IPS-11a (cell line): ENCODE measurements at regions not wholly inside any gene's neighbourhood (a gene's known extent, or its start where the extent isn't known, plus 50 kb on each side); places are given as distances from the start of the nearest gene placed in this dataset.
"Not testable (repeated sequence)": the region's sequence is repeated elsewhere in the genome, so short reads cannot be mapped to it uniquely, and the experiment has no call there.

ENCODE experiments used
- H3K4me3 ChIP-seq: one replicate; pipeline ENCODE4 v1.5.1; 2013; ENCODE audit warnings: low read depth, low read length, control low read depth

DNA sequence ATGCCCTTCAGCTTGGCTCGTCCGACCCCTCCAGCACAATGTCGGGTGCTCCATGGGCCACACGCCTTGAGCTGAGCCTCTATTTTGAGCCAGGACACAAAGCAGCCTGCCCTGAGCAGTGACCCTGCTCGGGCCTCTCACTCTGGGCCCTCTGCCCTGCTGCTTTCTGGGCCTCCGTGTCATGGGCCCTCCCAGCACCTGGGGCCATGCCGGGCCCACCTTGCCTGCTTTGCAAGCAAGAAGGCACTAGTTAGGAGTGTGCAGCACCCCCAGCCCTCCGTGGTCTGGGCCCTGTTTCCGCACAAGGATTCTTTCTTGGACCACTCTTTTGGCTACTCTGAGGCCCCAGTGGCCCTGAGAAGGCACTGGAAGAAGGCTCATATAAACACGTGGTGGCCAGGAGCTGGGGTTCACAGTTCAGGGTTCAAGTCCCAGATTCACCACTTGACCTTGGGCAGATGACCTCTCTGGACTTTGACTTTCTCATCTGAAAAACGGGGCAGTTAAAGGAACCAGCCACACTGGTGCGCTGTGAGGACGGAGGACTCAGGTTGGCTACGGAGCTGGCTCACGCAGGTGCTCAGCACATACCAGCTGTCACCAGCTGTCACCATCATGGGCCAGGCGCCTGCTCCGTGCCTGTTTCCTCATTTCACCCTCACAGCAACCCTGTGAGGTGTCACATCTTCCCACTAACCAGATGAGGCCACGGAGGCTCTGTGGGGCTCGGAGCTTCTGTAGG, 166.0 kb upstream of the GSE1 start:
- H3K4me3 ChIP-seq: no peak overlapping the region

DNA sequence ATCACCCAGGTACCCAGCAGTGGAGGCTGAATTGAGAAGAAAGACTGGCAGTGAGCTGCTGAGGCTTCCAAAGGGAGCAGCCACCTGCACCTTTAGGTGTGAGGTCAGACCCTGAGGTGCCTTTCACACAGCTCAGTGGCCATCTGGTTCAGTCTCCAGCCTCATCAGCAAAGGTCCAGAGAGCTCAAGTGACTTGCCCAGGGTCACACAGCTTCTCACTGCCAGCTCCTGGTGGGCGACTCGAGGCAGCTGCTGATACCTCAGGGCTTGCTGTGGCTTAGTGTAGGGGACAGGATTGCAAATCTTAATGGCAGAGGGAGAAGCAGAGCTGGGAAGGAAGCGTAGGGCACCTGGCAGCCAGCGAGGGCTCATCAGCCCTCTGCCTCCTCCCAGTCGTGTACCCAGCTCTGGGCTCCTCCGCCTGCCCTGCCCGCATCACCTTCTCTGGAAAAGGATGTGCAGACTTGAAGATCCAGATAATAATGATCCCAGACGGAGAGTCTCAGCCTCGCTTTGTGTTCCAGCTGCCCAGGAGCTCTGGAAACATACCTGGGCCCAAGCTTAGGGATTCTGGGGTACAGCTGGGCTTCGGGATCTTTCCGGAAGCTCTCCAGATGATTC, 165.3 kb upstream of the GSE1 start:
- no peak overlapping the region for H3K4me3 ChIP-seq

DNA sequence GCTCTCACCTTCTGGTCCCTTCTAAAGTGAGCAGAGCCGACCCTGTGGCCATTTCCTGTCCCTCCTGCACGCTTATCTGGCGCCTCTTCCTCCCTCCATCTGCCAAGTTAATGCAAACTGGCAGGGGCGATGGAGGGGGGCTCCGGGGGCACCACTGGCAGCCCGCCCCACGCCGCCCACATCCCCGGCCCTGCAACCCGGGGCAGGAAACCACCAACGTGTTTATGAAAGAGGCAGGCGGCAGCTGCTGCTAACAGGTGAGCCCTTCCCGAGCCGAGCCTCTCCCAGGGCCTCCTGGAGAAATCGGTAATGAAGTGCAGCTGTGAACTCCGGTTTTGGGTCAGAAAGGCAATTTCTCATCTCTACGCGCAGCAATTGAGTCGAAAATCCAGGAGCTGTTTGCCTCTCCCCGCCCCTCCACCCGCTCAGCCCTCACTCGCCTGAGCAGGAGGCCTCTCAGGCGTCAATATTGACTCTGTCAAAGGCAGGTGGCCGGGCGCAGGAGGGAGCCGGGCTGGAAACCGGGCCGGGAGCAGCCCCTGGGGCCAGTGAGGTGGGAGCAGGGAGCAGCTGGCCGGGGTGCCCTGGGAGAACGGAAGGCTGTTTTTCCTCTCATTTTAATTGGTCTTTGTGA, 164.4 kb upstream of the GSE1 start:
- H3K4me3 ChIP-seq: no peak overlapping the region

DNA sequence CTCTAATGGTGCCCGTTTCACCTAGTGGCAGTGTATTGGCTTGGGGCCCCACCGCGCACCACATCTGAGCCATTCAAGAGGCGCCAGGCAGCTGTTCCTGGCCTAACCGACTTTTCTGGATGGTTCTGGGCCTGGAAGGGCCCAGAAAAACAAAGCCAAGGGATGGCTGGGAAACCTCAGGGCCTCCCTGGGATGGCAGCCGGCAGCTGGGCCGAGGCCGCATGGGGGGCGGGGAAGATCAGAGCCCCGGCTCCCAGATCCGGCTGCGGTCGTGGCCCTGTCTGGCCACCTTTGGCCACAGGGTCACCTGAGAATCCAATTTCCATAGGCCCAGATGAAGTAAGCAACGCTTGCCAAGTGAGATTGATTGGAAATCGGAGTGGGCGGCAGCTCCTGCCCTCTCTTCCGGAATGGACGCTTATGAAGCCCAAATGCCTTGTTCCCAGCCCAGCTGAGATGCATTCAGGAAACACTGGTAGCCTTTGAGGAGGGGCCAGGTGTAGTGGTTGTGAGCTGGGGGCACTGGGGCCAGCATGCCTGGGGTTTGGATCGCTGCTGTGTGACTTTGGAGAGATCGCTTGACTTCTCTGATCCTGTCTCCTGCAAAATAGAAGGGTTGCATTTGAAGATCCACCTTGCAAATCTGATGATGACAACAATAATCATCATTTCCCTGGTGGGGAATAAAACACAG, 163.8 kb upstream of the GSE1 start:
- no peak overlapping the region for H3K4me3 ChIP-seq

DNA sequence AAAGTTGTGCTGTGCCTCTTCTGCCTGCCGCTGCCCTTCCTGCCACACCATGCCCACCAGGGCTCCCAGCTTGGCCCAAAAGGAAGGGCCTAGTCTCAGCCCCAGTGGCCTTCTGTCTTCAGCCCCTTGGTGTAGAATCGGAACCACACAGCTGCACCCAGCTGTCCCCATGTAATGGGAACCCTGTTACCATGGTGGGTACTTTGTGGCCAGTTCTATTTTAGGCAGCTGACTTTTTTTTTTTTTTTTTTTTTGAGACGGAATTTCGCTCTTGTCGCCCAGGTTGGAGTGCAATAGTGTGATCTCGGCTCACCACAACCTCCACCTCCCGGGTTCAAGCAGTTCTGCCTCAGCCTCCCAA, 163.3 kb upstream of the GSE1 start:
- H3K4me3 ChIP-seq: no peak overlapping the region

DNA sequence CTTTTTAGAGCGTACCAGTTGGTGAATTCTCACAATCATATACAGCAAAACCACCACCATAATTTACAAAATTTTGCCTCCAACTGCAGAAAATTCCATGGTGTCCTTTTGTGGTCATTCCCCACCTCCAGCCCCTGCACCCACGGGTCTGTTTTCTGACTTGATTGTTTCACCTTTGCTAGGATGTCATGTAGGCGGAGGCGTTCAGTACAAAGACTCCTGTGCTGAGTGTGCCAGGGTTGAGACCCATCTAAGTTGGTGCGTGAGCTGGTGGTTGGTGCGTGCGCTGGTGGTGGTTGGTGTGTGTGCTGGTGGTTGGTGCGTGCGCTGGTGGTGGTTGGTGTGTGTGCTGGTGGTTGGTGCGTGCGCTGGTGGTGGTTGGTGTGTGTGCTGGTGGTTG, 162.0 kb upstream of the GSE1 start:
- not testable (repeated sequence) for H3K4me3 ChIP-seq

DNA sequence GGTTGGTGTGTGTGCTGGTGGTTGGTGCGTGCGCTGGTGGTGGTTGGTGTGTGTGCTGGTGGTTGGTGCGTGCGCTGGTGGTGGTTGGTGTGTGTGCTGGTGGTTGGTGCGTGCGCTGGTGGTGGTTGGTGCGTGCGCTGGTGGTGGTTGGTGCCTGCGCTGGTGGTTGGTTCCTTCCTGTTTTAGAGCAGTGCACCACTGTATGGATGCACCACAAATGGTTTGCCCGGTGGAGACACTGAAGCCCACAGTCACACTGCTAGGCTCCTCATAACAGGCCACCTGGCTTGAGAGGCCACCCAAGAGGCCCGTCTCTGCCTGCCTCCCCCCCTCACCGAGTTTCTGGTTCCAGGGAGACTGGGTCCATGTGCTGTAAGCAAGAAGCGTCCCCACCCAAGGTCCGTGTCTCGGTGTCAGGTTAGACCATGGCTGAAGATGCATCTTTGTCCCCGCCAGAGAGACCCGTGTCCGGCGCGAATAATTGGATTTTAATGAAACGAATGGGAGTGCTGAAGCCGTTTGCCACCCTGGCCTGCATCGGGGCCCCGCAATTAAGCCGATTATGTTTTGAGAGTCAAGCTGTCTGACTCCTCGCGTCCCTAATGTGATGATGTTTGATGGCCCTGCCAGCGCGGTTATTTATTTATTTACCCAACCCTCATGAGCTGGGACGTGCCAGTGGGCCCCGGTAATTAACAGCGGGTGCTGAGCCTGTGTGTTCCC, 161.3 kb upstream of the GSE1 start:
- no peak overlapping the region for H3K4me3 ChIP-seq

DNA sequence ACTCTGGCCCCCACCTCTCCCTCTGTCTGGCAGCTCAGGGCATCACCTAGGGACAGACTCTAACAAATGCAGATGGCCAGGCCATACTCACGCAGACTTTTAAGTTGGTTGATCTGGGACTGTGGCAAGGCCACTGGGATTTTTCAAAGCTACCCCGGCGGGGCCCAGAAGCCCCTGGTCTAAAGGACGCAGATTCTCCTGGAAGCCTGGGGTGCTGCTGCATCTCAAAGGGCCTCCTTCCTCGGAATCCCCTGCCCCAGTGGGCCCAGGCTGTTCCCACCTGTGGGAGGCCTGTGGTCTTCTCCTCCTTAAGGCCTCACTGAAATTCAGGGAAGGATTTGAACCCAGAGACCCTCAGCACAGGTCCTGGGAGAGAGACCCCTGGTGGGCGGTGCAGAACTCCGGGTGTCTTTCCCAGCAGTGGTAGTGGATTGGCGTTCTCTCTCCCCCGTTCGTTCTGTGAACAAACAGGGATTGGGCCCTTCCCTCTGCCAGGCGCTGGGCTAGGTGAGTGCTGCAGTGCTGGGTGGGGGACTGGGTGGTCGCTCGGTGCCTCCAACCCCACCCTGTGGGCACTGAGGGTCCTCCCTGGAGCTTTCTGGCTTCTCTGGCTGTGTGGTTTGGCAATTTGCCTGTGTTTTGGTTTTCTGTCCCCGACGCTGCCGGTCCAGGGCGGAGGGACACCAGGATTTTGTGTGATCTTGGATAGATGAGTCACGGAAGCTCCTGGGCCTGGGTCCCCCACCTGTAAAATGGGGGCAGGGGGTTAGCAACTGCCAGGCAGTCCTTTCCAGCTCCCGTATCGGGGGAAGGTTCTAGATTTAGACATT, 160.5 kb upstream of the GSE1 start:
- no peak overlapping the region for H3K4me3 ChIP-seq

DNA sequence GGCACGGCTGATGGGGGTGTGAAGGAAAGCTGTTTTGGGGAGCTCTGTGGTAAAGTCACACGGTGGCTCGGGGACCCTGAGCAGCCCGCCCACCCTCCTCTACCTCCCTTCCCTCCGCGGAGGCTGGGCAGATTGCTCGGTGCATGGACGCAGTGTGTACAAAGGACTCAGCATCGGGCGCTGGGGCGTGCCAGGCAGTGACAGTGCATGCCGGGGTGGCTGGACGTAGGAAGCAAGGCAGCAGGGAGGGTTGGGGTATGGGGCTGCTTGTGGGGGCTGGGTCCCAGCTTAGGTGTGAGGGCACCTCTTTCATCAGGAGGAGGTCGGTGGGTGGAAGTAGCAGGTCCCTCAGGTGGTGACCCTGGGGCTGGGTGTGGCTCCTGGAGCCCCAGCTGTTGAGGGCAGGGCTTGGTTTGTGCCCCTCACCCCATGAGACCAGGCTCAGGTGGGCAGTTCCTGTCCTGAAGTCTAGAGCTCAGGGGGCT, 159.9 kb upstream of the GSE1 start:
- no peak overlapping the region for H3K4me3 ChIP-seq

DNA sequence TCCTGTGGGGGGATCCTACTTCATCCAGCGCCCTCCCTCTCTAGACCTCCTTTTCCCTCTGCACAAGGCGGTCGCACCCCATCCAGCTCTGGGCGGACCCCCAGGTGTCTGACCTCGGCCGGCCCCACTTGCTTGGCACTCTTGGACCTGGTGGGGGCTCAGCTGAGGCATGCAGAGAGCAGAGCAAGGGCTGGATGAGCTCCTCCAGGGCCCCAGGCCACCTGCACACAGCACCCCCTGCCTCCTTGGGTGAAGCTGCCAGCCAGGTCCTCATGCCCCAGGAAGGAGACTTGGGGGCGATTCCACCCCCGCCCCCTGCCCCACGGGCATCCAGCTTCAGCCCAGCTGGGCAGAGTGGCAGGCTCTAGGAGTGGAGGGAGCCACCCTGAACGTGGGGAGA, 159.4 kb upstream of the GSE1 start:
- H3K4me3 ChIP-seq: no peak overlapping the region

DNA sequence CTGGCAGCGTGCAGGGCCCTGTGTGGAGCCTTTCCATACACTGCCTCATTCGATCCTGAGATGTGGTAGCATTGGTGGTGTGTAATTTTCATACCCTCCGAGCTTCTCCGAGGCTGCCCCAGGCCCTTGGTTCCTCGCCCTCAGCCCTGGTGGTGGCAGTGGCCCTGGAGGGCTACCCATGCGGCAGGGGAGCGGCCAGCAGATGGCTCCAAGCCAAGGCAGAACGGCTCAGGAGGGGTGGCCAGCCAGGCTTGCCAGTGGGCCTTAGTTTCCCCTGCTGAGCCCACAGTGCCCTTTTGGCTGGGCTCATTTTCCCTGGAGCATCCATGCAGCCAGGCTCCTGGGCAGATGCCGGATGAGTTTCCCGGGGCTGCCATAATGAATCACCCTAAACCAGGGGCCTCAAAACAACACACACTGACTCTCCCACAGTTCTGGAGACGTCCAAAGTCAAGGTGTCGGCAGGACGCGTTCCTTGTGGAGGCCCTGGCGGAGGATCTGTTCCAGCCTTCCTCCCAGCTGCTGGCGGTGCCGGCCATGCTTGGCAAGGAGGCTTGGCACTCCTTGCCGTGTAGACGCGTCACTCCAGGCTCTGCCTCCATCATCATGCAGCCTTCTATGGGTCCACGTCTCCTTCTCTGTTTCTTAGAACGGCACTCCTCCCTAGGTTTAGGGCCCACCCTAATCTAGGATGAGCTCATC, 158.8 kb upstream of the GSE1 start:
- H3K4me3 ChIP-seq: no peak overlapping the region

DNA sequence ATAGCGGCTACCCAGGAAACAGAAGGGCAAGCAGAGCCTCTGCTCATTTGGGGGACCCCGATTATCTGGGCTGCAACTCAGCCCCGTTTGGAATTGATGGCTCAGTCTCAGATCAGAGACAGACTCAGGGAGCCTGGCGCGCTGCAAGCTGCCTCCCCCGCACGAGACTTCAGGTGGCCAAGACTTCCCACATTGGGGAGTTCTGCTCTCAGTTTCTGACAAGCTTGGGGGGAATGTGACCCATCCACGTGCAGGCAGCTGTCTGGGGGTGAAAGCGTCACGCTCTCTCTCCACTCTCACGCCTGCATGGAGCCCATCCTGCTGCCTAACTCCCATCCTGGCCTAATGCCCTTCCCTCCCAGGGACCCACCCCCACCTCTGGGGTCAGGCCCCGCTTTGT, 157.6 kb upstream of the GSE1 start:
- no peak overlapping the region for H3K4me3 ChIP-seq

DNA sequence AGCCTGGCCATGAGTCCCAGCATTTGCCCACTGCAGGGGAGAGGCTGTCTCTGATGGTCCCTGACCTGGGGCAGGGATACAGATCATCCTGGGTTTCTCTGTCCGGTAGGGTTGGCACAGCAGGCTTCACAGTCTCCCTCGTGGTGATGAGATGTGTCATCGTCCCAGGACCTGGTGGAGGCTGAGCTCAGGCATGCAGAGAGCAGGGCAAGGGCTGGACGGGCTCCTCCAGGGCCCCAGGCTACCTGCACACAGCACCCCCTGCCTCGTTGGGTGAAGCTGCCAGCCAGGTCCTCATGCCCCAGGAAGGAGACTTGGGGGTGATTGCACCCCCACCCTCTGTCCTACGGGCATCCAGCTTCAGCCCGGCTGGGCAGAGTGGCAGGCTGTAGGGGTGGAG, 155.8 kb upstream of the GSE1 start:
- H3K4me3 ChIP-seq: no peak overlapping the region

DNA sequence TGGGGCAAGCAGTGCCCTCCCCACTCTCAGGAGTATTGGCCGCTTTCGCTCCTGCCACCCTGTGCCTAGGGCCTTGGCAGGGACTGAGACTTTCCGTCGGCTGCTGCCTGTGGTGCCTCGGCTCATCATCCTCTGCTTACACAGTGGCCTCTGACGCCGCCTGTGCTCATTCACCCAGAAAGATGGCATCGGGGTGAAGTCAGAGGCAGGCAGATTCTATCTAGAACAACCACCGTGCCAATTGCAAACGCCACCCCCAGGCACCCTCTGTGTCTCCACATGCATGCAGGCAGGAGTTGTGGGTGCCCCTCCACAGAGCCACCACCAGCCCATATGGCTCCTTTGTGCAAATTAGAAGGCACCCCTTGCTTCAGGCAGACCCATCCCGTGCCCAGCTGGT, 154.2 kb upstream of the GSE1 start:
- no peak overlapping the region for H3K4me3 ChIP-seq

DNA sequence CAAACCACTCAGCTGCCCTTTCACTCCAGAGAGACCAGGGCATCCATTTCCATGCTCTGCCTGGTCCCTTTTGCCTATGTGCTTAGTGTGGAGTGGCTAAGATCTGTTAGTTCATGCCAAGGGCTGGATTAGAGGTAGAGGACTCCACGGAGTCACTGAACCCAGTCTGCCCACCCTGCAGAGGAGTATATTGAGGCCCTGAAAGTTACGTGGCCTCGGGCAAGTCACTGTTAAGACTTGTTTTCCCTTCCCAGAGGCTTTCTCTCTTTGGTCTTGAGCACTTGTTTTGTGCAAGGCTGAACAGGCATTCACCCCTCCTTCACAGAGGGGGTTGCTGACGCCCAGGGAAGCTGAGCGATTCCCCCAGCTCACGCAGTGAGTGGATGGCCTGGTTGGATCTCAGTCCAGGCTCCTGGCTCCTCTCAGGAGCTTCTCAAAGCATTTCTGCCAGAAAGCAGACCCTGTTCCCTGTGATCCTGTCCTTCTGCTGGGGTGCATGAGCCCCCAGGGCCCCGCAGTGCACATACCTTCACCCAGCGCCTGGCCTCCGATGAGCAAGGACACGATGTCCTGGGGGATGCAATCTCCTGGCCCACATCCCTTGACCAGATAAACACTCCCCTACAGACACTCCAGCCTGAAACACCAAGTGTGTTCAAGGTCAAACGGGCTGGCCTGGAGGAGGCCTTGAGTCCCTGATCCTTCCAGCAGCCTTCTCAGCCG, 153.4 kb upstream of the GSE1 start:
- H3K4me3 ChIP-seq: no peak overlapping the region

DNA sequence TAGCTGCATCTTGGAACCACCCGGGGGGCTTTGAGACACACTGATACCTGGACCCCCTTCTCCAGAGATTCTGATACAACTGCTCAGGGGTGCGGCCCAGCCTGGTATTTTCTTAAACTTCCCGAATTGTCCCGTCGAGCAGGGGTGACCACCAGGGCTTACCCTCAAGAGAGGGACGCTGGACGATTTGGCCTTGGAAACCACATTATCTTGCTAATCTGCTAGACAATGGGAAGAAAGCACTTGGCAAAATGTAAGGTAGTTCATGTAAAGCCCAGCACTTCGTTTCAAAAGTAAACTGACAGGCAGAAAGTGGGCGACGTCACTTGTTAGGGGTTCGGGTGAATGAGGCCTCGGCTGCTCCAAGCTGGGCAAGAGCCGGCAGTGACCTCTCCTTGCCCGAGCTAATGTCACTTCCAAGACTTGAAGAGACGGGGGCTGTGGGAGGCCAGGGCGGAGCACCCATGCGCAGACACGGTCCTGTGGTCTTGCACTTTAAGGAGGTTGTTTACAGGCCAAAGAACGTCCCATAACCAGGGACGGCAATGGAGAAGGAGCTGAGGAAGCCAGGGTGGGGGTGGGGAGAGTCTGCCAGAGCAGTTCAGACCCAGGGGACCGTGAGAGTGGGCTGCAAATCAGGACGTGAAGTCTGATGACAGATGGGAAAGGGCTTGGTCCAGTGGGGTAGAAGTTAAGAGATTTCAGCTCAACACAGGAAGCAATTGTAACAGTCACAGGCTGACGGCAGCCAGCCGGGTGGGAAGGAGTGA, 152.7 kb upstream of the GSE1 start:
- no peak overlapping the region for H3K4me3 ChIP-seq

DNA sequence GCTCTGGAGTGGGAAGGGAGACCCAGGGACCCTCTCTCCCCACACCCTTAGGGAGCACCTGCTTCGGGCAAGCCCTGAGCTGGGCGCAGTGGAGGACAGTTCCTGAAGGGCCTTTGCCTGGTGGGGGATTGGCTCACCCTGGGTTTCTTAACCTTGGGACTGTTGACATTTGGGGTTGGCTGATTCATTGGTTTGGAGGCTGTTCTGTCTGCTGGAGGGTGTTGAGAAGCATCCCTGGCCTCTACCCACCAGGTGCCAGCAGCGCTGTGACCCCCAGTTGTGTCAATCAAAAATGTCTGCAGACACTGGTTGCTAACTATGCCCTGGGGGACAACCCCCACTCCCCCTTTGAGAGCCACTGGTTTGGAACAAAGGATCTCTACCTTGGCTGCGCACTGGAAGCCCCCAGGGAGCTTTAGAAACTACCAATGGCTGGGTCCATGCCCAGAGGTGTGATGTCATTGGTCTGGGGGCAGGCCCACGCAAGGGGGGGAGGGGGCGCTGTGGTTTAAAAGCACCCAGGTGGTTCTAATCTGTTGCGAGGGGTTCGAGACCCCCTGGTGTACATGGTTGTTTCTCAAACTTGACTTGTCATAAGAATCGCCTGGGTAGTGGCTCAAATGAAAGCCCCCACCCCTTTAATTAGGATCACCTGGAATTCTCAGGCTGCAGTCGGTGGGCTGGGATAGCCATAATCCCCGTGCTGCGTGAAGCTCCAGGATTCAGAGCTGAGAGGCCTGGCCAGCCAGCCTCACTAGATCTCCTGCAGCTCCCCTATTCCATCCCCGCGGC, 151.9 kb upstream of the GSE1 start:
- H3K4me3 ChIP-seq: no peak overlapping the region
